Fibroblast of skin of right quadriceps (primary cell): ENCODE measurements at regions not wholly inside any gene's neighbourhood (a gene's known extent, or its start where the extent isn't known, plus 50 kb on each side); places are given as distances from the start of the nearest gene placed in this dataset.

Source experiments
- DNase-seq: peaks from one replicate; pipeline ENCODE4 v3.0.0-alpha.2; 2013

DNA sequence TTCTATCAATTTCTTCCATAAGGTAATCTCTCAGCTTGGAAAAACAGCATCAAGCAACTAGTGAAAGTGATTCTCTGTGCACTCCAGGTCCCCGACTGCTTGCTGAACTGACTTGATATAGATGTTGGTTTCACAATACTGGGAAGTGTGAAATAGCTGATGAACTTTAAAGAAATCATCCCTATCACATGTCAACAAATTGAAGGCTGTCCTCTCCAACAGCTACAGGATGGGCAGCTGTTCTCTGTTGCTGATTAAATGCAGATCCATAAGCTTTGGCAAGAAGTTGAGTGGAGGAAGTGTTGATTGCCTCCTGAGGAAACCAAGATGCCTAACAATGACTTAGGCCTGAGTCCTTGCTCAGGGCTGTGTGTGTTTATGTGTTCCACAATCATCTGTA is 130.4 kb upstream of the GDF10 start:
- no peak for DNase-seq

DNA sequence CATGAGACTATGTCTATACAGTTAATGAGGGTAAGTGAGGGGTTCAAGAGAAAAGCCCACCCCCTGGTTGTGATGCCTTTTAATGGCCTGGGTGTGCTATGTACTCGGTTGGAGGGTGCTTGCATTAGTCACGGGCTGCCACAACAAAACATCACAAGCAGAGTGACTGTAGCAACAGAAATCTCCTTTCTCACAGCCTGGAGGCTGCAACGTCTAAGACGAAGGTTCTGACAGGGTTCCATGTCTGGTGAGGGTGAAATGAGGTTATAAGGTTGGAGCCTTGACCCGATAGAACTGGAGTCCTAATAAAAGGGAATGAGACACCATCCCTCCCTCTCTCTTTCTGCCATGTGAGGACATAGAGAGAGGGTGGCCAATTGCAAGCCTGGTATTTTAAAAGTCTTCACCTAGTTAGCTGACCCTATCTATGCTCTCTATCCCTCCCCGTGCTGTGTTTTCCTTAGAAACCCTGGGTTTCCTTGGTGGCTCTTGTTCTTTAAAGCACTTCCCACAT is 126.0 kb upstream of the GDF10 start:
- no peak for DNase-seq

DNA sequence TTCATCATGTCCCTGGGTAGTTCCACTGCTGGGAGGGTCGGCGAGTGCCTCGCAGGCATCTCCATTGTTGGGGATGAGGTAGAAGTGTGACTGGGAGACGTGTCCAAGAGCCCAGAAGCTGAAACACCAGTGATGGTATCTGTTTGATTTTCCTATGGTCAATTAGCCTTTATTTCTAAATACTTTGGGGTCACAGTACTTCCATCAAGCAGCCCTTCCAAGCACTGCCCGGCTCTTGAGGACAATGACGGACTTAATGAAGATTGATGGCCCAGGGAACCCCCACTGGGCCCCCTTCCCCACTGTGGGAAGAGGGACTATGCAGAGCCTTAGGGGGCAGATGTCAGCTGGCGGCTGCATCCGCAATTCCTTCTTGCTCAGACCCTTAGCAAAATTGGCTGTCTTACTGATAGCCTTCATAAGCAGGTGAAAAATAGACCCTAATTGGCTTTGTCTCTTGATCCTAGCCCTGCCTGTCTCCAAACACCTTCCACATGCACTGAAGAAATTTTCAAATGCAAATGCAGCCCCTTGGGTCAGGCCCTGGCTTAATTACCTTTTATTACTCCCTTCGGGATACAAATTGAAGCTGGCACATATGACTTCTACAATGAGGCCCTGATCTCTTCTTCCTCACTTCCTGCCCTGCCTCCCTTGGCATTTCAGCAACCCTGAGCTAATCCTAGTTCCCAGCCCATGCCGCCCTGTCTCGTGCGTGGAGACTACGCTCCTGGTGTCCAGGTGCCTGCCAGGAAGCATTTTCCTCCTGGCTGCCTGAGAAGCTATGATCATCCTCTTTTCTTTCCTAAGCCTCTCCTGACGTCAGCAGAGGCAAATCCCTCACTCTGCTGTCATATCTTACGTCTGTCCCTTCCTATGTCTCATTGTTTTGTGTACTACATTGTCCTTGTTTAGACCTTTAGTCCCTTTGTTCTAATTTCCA is 124.5 kb upstream of the GDF10 start:
- DNase-seq, result no peak

DNA sequence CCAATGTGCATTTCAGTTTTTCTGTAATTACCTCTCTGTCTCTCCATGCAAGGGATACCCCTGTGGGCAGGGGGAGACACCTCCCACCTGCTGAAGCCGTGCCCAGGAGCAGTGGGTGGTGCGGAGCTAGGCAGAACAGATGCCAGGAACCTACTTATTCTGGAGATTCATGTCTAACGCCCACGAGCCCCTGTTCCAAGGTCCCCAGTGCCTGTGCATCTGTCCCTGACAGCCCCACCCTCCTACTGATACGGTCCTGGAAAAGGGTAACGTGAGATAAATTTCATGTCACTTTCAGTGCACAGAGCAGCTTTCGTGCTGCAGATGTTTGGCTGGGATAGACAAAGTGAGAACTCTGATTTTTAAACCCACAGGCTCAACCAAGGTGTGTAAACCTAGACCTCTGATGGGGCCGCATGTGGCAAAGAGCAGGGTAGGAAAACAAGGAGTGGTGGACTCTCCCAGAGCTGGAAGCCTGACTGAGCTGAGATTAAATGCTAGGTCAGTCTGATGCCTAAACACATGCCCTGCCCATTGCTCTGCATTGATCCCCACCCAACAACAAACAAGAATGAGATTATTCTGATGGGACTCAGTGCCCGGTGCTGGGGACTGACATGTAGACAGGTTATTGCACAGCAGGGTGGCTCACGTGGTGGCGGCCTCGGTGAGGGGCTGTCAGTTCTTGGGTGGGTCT is 123.6 kb upstream of the GDF10 start:
- DNase-seq, result no peak

DNA sequence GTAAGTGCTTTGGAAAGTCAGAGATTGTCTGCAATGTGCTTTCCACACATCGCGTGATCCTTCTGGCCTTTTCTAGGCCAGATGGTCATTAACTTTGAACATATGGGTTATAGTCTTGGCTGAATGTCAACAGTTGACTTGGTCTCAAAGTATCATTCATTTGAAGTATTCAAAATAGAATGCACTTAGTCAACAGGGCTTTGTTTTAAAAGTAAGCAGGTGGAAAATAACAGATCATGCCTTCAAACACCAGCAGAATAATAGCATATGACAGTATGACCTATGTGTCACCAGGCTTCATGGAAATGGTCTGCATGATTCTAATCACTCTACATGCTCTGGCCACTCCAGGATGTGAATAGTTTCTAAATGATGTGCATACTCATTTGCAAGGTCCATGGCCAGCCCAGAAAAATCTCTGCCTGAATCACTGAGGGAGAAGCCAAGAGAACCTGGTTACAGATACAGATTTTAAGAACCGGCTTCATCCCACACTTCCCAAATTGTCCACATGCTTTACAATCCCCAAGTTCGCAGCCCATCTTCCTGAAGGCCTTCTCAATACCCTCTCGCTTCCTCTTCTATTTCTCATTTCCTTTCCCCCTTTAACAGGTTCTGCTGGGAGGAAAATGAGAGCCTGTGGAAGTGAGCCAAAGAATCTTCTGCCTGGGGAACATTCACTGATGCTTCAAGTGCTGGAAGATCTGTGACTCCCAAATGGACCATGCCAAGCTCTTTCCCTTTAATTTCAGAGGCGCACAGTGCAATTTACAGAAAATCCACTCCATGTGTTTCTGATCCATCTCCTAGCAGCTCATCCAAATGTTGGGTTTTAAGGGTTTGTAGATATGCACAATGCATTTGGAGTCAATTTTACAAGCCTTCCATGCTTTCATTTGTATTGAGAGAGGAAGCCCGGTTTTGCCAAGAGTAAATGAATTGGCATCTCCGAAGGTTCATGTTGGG is 122.8 kb upstream of the GDF10 start:
- DNase-seq, result peak; percentile 35

DNA sequence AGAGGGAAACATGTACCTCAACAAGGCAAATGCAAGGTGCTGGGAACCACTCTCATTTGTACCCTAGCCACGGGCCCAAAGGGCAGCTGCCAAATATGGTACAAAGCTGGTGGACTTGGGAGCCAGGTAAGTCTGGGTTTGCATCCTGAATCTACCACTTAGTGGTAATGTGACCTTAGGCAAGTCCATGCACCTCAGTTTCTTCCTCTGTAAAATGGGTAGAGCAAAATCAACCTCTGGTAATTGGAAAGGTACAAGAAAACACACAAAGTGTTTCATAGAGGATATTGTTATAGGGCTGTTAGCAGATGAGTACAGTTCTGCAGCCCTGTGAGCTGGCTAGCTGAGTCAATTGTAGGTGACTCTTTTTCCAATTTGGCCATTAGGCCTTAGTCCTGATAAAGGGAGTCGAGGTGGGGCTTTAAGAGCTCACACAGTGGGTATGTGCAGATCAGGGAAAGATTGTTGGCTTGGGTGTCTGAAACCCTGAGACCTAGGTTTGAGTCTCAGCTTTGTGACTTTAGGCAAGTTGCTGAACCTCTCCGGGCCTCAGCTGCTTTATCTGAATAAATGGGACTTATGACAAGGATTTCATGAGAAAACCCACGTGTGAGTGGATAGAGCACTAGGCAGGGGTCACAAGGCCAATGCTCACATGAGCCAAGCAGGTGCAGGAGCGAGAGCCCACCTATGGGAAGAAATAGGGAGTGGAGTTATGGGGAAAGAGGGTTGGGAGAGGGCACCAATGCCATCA is 121.3 kb upstream of the GDF10 start:
- no peak for DNase-seq

DNA sequence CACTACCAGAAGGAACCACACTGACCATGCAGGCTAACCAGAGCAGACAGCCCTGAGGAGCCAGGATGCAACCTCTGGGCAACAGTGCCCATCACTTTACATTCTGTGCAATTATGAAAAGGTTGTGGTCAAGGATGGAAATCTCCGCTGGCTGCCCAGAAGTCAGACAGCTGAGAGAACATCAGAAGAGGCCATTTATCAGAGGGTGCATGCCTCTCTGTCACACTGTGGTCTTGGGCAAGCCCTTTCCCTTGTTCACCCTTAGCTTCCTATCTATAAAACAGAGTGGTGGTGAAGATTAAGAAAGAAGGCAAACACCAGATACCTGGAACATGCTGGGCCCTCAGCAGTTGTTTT is 120.7 kb upstream of the GDF10 start:
- no peak for DNase-seq

DNA sequence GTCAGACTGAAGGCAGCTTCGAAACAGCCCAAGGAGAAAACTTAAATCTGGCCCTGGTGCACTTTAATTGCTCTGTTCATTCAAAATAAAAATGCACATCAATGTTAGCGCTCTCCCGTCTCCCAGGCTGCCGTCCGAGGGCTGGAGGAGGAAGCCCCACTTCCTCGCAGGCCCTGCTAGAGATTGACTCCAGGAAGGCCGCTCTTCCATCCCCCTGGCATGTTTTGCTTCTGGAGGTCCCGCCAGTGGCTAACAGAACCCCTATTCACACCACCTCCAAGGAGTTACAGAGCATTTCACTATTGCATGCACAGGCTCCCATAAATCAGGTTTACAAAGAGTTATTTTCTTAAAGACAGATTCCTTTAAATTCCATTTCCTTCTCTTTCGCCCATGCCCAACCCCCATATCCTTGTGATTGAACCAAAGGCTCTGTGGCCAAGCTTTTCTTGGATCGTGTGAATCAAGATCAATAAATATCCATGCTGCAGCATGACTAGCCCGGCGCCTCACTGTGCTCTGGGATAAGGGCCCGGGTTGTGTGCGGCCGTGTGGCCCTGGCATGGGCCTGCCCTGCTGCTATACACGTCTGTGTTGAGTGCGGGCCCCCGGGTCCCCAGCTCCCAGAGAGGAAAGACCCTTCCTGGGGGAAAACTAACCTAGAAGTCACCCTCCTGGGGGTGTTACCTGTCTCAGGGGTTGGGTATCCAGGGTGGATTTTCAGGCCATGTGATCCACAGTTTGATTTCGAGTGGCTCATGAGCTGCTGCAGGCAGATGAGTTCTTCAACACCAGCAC is 118.7 kb upstream of the GDF10 start:
- DNase-seq, result no peak

DNA sequence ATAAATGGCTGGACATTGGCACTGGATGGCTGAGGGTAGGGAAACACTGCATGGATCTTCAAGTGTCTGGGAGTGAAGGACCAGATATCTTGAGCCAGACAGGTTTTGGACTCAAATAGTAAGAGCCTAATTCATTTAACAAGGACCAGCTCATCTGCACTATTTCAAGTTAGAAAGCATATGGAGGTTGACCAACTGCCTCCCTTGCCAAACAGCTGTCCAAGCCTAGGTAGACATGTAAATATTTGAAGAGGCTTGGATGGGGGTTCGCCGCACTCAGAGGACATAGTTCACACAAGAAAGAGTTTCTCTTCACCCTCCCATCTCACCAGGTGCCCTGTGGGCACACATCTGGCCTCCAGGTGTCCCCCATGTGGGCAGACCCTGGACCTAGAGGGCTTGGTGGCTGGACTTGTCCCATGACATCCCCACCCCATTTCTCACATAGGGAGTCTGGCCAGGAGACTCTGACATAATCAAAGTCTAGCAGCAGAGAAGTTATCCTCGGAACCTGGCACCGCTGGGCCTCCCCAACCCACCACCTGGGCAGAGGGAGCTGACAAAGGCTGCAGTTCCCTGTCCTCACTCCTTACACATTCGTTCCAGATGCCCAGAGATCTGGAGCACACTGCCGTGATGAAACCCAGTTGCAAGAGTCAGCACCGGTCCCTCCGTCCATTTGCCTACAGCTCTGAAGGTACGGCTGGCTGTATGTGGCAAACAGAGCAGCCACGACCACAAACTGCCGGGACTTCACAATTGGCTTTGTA is 116.9 kb upstream of the GDF10 start:
- no peak for DNase-seq

DNA sequence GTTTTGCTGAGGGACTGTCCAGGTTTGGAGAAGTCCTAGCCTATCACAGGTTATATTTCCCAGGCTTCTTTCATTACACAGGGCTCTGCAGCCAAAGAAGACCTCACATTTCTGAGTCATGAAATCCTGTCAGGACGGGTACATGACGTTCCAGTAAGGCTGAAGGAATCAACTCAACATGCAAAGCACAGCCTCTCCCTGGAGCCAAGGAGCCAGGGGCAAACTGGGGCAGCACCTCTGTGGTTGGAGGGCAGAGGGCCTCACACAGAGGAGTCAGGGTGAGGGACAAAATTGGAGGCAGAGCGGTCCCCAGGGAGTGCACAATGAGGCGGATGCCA is 116.3 kb upstream of the GDF10 start:
- no peak for DNase-seq

DNA sequence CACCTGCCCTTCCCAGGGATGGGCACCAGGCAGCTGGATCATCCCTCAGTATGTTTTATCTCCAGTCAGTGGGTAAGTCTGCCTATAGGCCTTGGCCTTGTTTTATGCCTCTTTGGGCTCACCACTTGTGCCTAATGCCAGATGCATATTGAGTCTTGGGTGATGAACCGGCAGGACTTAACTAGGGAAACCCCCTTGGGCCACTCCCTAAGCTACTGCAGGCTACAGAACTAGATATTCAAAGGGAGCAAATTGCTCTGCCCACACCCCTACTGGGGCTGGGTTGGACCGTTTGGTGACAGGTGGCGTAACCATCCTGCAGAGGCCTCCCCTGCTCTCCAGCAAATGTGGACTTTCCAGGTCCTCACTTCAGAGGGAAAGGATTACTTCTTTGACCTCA is 115.7 kb upstream of the GDF10 start:
- no peak for DNase-seq

DNA sequence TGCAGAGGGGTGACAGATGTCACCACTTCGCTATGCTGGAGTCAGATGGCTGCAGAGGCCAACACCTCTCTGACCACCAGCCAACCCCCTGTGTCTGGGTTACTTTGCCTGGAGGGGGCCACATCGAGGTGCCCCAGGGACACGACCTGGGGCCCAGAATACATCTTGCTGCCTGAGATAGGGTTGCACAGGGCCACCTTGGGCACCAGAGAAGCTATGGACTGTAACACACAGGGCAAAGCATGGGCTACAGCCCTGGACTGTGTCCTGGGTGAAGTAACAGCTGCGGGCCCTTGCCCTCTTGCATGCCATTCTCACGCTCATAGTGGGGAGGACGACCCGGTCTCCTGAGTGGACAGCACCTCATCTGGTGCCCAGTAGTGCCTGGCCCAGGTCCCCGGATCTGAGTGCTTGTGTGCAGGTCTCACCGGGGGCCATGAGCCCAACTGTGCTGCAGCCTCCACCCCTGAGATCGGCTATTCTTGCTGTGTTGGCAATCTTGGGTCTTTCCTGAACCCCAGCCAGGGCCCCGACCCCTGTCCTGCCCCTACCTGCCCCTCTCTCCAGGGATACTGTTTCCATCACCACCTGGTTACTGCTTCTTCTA is 115.2 kb upstream of the GDF10 start:
- no peak for DNase-seq

DNA sequence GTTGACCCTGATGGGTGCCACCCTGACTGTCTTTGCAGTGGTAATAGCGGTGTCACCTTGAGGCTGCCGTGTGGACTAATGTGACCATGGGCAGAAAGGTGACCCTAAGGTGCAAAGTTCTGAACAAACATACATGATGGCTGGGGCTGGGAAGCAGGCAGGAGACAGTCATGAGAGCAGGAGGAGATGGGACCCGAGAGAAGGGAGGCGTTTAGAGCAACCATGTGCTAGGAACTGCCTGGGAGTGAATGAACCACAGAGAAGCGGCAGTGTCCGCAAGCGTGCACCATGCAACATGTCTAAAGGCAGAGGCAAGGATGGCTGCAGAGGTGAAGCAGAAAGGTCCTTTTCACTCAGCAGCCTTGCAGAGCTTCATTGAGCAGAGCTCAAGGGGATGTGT is 113.1 kb upstream of the GDF10 start:
- no peak for DNase-seq

DNA sequence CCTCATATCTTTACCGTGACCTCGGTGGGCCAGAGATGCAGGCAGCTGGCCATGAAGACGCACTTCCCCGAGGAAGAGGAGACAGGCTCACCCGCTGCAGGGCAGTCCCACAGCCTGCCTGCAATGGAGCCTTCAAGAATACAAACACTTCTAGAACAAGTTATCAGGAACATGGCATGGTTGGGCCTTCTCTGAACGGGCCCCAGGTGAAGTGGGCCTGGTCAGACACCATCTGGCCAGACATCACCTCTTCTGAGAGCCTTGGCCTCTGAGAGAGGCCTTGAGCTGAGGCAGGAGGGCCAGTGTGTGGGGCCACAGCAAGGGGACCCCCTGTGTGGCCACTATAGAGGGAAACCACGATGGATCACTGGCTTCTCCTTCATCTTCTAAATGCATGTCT is 112.4 kb upstream of the GDF10 start:
- no peak for DNase-seq

DNA sequence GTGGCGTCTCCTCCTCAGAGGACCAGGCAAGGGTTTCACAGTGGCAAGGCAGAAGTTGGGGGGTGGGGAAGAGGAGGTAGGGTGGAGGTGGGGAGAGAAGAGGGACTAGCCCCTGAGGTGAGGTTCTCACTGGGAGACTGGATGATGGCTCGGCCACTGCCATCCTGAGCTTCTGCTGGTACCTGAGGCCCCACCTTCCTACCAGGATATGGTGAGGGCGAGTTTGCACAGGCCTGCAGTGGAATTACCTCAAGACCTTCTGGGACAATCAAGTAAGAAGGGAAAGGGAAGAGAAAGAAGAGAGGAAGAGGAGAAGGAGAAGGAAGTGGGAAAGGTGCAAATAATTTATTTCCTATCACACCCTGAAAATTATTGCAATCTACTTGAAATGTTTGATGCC is 111.8 kb upstream of the GDF10 start:
- DNase-seq, result no peak

DNA sequence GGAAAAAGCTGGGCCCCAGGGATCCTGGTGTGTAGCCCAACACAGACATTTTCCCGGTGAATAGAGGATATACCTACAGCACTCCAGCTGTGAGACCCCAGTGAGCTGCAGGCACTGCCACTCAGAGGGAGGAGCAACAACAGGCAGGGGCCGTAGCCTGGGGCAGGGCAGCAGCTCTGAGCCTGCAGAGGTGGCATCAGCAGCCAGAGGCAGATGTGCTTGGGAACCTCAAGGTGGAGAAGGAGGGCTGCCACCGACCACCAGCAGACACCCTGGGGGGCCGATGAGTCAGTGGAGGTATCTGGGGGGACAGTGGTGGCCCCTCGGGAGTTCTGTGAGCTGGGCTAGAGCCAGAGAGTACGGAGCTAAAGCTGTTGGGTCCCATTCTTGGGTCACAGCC is 110.2 kb upstream of the GDF10 start:
- no peak for DNase-seq

DNA sequence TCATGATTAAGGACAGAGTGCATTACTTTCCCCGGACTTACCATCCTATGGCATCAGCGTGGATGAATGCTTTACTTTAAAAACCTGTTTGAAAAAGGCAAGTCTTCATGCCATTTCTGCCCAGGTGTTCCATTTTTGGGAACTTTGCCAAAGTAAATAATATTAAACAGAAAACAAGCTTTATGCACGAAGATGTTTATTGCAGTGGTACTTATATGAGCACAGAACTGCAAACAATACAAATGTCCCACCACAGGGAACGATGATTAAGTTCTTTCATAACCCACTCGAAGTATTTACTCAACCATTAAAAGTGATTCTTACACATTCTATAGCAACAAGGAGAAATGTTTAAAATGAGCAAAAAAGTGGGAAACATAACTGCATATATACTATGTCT is 109.7 kb upstream of the GDF10 start:
- DNase-seq, result no peak

DNA sequence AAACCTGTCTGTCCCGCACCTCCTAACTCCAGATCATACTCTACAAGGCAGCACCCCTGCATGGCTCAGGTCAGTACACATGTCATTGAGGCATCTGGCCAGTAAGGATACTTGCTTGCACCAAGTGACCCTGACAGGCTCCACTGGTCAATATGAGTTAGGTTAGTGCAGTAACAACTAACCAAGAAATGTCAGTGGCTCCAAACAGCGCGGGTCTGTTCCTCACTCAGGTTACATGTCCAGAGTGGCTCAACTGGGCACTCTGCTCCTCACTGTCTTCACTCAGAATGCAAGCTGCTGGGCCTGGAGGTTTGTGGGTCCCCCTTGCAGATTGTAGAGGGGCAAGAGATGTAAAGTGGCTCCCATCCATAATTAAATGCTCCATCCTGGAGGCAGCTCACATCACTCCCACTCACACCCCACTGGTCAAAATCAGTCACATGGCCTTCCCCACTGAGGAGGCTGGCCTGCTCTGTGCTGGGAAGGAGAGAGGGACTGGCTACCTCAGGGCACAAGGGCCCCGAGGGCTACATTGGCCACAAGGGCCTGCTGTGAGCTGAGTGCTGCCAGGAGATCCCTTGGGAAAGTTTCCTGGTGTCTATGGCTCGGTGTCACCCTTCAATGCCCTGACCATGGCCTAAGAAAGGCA is 109.1 kb upstream of the GDF10 start:
- DNase-seq, result no peak

DNA sequence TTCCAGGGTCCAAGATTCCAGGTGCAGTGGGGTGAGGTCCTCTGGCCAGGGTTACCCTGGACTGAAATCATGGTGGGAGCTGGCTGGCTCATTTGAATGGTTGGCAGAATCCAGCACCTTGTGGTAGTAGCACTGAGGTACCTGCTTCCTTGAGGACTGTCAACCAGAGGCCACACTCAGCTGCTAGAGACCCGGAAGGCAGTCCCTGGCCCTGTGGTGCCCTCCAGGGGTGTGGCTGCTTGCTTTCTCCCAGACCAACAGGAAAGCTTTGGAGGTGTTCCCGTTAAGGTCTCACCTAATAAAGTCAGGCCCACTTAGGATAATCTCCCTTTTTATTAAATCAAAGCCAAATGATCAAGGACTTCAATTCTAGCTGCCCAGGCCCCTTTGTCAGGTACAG is 107.7 kb upstream of the GDF10 start:
- no peak for DNase-seq

DNA sequence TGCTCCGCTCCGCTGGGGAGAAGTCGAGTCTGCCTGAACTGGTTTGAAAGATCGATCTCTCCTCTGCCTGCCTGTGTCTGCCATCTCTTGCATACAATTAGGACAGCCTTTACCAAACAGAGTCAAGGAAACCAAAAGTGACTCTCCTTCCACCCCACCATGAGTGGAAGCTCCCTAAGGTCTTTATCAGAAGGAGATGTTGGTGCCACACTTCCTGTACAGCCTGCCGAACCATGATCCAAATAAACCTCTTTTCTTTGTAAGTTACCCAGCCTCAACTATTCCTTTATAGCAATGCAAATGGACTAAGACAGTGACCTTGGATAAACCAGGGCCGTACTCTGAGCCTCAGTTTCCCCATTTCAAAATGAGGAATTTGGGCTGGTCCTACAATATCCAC is 106.3 kb upstream of the GDF10 start:
- no peak for DNase-seq
